ENCODE measurements at regions not wholly inside any gene's neighbourhood (a gene's known extent, or its start where the extent isn't known, plus 50 kb on each side); places are given as distances from the start of the nearest gene placed in this dataset.

GRCh38 chr1:29836651-29837646 lies 600.6 kb downstream of the PTPRU start:
- peak; percentile 43 for DNase-seq

- DNase-seq: peak; percentile 30
Measured at GRCh38 chr1:29835874-29836273, 599.6 kb downstream of the PTPRU start.

- DNase-seq: no peak
Measured at GRCh38 chr1:29835406-29835805, 599.1 kb downstream of the PTPRU start.

- no peak for DNase-seq
Measured at GRCh38 chr1:29833581-29833980, 597.3 kb downstream of the PTPRU start.

- DNase-seq: peak; percentile 26
Measured at GRCh38 chr1:29832936-29833335, 596.6 kb downstream of the PTPRU start.

GRCh38 chr1:29832471-29832870 lies 596.1 kb downstream of the PTPRU start:
- DNase-seq: peak; percentile 32

- DNase-seq: no peak
Measured at GRCh38 chr1:29831500-29832117, 595.3 kb downstream of the PTPRU start.

- DNase-seq: no peak
Measured at GRCh38 chr1:29830916-29831315, 594.6 kb downstream of the PTPRU start.

- no peak for DNase-seq
Measured at GRCh38 chr1:29830383-29830782, 594.1 kb downstream of the PTPRU start.

- DNase-seq: peak; percentile 43
Measured at GRCh38 chr1:29829448-29830344, 593.4 kb downstream of the PTPRU start.

- DNase-seq: peak; percentile 43
Measured at GRCh38 chr1:29828526-29829447, 592.5 kb downstream of the PTPRU start.

GRCh38 chr1:29827801-29828525 lies 591.6 kb downstream of the PTPRU start:
- peak; percentile 35 for DNase-seq

GRCh38 chr1:29827237-29827750 lies 591.0 kb downstream of the PTPRU start:
- no peak for DNase-seq

GRCh38 chr1:29826646-29827045 lies 590.3 kb downstream of the PTPRU start:
- no peak for DNase-seq

GRCh38 chr1:29825941-29826415 lies 589.7 kb downstream of the PTPRU start:
- no peak for DNase-seq

GRCh38 chr1:29825274-29825940 lies 589.1 kb downstream of the PTPRU start:
- no peak for DNase-seq

- no peak for DNase-seq
Measured at GRCh38 chr1:29824511-29825273, 588.4 kb downstream of the PTPRU start.

GRCh38 chr1:29824025-29824424 lies 587.7 kb downstream of the PTPRU start:
- peak; percentile 32 for DNase-seq

- no peak for DNase-seq
Measured at GRCh38 chr1:29823561-29823960, 587.2 kb downstream of the PTPRU start.

Data from activated CD8-positive, alpha-beta memory T cell treated with anti-CD3 and anti-CD28 coated beads for 24 hours (primary cell).